Eye (tissue), 1 donor: ENCODE measurements at regions not wholly inside any gene's neighbourhood (a gene's known extent, or its start where the extent isn't known, plus 50 kb on each side); places are given as distances from the start of the nearest gene placed in this dataset.
A peak's percentile ranks its signal among the peaks of the same experiment; 100 is the strongest.
"Not testable (repeated sequence)": the region's sequence is repeated elsewhere in the genome, so short reads cannot be mapped to it uniquely, and the experiment has no call there.

Experiments
- DNase-seq: peaks from one replicate; pipeline ENCODE4 v3.0.0-alpha.2; 2015

GRCh38 chr16:63896383-63897109 is 1225.3 kb downstream of the CDH11 start:
- DNase-seq = no peak

DNA sequence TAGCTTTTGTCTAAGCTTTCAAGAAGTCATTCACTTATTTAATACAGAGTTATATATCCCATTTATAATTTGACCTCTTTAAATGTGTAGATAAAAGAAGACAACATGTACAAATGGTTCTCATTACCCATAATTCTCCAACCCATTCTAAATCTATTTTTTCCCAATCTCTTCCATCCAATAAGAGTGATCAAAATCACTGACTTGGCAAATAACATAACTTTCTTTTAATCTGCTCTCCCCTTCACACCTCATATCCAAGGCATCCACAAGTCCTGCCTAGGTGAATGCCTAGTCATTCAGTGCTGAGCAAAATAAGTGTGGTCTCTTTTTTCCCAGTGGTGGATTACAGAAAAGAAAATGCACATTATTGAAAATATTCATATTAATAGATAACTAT is 1231.1 kb downstream of the CDH11 start:
- DNase-seq = no peak

- no peak for DNase-seq
Observed at GRCh38 chr16:63890081-63890480, 1231.8 kb downstream of the CDH11 start.

GRCh38 chr16:63883091-63883490 is 1238.8 kb downstream of the CDH11 start:
- DNase-seq = no peak

GRCh38 chr16:63882576-63882975 is 1239.3 kb downstream of the CDH11 start:
- DNase-seq = no peak

DNA sequence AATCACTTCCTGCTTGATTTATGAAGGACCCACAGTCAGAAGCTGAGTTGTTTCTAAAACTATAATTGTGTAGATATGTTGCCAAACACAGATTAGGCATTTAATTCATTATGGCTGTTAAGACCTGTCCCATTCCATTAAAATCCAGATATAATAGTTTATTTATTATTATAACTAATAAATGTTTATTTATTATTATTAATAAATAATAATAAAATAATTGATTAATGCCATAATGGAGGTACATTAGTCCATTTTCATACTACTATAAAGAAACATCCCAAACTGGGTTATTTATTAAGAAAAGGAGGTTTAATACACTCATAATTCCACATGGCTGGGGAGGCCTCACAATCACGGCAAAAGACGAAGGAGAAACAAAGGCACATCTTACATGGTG is 1240.9 kb downstream of the CDH11 start:
- no peak for DNase-seq

DNA sequence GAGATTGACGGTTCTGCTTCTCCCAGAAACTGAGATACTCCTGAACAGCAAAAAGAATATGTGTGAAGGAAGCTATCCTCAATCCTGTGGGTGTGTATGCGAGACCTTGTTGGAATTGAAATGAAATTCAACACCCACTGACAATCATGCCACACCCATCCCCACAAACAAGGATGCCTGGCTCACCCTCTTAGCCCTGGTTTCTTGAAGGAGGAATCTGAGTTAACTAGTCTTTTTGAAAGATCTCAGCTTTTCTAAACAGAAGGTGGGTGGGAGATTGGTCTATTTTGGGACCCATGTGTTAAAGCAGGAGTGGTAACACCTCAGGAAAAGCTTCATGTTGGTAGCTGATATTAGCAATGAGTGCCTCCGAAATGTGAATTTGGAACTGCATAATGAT is 1244.5 kb downstream of the CDH11 start:
- no peak for DNase-seq

DNA sequence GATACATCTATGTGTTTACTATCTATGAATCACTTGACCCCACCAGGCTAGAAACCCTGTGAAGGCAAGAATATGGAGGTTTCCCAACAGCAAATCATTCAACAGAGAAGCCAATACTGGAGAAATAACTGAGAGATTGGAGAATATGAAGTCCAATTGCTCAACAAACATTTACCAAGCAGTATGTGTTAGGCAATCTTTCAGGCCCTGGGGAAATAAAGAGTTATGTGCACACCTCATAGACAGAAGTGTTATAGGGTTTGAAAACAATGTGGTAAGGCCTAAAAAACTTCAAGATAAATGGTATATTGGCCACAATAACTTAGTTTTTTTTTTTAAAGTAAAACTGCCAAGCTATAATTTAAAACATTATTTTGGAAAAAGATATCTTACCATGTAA is 1245.8 kb downstream of the CDH11 start:
- peak; percentile 12 for DNase-seq

DNA sequence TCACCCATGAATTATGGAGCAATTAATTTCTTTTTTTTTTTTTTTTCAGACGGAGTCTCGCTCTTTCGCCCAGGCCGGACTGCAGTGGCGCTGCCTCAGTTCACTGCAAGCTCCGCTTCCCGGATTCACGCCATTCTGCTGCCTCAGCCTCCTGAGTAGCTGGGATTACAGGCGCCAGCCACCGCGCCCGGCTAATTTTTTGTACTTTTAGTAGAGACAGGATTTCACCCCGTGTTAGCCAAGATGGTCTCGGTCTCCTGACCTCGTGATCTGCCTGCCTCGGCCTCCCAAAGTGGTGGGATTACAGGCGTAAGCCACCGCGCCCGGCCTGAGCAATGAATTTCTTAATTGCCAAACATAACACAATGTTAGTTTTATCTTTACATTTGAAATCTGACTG is 1261.2 kb downstream of the CDH11 start:
- DNase-seq = not testable (repeated sequence)

GRCh38 chr16:63856537-63856936 is 1265.3 kb downstream of the CDH11 start:
- no peak for DNase-seq

DNA sequence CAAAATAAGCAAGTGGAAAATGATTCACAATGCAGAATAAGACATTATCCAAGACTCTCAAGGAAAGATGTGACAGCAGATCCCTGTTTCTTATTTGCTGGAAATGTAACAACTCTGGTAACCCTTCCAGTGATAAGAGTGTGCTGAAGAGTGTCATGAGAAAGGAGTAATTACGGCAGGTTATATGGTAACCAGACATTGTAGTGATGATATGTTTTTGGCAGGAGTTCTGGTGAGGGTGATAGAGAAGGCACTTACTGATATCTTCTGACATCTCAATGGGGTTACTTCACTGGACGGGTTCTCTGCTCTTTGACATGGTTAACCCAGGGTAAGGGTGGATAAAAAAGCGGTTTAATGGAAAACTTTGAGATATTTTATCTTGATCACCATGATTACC is 1270.9 kb downstream of the CDH11 start:
- no peak for DNase-seq

DNA sequence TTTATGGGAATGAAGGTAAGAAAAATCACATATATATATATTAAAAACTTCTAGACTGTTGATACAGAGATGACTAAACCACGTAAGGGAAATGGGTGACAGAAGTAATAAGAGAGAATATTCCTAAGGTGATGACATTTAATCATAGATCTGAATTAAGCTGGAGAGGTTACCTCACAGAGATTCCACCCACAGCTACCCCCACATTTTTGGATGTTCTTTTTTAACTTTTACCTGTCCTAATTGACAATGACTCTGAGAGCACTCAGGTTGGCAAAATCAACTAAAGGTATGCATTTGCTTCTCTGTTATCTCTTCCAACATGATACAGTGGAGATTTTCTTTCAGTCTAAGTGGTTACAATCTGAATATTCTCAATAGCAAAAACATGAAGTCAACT is 1280.6 kb downstream of the CDH11 start:
- no peak for DNase-seq

- DNase-seq = no peak
Observed at GRCh38 chr16:63830061-63830460, 1291.8 kb downstream of the CDH11 start.

GRCh38 chr16:63822818-63823217 is 1299.0 kb downstream of the CDH11 start:
- DNase-seq = no peak

GRCh38 chr16:63816276-63816675 is 1305.6 kb downstream of the CDH11 start:
- peak; percentile 5 for DNase-seq

DNA sequence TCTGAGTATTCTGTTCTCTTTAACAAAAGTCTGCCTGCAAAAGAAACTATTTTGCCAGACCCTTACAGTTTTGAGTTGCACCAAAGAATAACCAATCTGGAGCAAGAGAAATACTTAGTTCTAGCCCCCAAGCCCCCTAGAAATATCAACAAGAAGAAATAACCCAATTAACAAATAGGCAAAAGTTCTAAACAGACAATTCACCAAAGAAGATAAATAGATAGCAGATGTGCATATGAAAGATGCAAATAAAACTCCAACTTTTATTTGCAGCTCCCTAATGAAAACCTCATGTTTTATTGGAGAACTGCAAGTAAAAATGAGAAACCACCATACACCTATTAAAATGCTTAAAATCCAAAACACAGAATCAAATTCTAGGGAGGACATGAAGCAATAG is 1308.0 kb downstream of the CDH11 start:
- peak; percentile 5 for DNase-seq

- DNase-seq = no peak
Observed at GRCh38 chr16:63808730-63809129, 1313.1 kb downstream of the CDH11 start.

DNA sequence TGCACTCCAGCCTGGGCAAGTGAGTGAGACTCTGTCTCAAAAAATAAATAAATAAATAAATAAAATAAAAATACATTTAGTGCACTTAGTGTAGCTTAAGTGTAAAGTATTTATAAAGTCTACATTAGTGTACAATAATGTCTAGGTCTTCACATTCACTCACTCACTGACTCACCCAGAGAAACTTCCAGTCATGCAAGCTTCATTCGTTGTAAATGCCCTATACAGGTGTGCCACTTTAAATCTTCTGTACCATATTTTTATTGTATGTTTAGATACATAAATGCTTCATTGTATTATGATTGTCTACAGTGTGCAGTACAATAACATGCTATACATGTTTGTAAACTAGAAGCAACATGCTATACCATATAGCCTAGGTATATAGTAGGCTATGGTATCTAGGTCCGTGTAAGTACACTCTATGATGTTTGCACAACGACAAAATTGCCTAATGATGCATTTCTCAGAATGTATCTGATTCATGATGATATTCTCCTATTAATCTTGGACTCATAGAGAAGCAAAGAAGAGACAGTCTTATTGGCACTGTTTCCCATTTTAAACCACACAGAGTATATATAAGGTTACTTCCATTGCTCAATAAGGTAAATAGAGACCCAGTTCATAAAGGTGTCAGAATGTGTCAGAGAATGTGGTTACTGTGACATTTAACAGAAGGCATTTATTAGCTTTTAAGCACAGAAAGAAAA is 1314.9 kb downstream of the CDH11 start:
- DNase-seq = no peak

GRCh38 chr16:63804126-63804525 is 1317.7 kb downstream of the CDH11 start:
- DNase-seq = no peak

GRCh38 chr16:63789603-63790002 is 1332.3 kb downstream of the CDH11 start:
- DNase-seq = no peak

DNA sequence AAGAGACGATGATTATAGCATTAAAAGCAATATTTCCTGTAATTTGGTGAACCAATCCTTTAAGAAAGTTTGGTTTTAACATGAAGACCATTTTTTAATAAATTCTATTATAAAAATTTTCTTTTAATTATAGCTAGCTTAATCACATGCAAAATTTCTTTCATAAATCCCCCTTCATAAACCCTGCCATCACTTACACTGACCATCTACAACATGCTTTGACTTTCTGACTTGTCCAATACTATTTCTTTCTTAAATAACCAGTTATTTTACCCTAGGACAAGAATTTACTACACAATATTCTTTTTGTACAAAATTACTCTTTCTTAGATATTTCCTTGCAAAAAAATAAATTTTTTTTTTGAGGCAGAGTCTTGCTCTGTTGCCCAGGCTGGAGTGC is 1334.8 kb downstream of the CDH11 start:
- DNase-seq = no peak

GRCh38 chr16:63785170-63785569 is 1336.7 kb downstream of the CDH11 start:
- DNase-seq = no peak

GRCh38 chr16:63776437-63776836 is 1345.4 kb downstream of the CDH11 start:
- no peak for DNase-seq

DNA sequence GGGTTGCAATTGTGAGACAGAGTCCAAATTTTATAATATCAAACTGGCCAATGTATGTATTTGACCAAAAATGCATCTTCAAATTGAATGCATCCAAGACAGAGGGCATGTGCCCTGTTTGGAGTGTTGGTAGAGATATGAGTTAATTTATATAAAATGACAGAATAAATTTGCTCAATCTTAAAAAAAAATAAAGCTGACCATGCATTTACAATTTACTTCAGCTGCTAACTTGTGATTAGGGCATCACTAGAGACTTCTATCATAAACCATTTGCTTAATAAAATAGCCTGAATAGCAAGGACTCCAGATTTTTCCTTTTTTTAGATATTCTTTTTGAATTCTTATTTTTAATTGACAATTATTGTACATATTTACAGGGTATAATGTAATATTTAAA is 1345.8 kb downstream of the CDH11 start:
- DNase-seq = no peak

GRCh38 chr16:63774302-63774701 is 1347.6 kb downstream of the CDH11 start:
- DNase-seq = no peak
